Amniotic stem cell (primary cell): ENCODE measurements at regions not wholly inside any gene's neighbourhood (a gene's known extent, or its start where the extent isn't known, plus 50 kb on each side); places are given as distances from the start of the nearest gene placed in this dataset.
"Not testable (repeated sequence)": the region's sequence is repeated elsewhere in the genome, so short reads cannot be mapped to it uniquely, and the experiment has no call there.

Source experiments
- DNase-seq: peaks from one replicate; lab custom pipeline; 2025; lab: John Stamatoyannopoulos, UW

GRCh38 chr14:54256156-54256555 lies 140.7 kb upstream of the CDKN3 start:
- DNase-seq = no peak

GRCh38 chr14:54257424-54257823 lies 139.4 kb upstream of the CDKN3 start:
- DNase-seq = no peak

GRCh38 chr14:54258382-54258781 lies 138.4 kb upstream of the CDKN3 start:
- DNase-seq = no peak

GRCh38 chr14:54259821-54260220 lies 137.0 kb upstream of the CDKN3 start:
- DNase-seq = no peak

- DNase-seq = no peak
Observed at GRCh38 chr14:54261283-54261682, 135.5 kb upstream of the CDKN3 start.

- DNase-seq = not testable (repeated sequence)
Observed at GRCh38 chr14:54266616-54267015, 130.2 kb upstream of the CDKN3 start.

GRCh38 chr14:54267172-54267571 lies 129.6 kb upstream of the CDKN3 start:
- DNase-seq = no peak

- no peak for DNase-seq
Observed at GRCh38 chr14:54275997-54276725, 120.6 kb upstream of the CDKN3 start.

GRCh38 chr14:54278087-54278486 lies 118.7 kb upstream of the CDKN3 start:
- DNase-seq = no peak

GRCh38 chr14:54278665-54279295 lies 118.0 kb upstream of the CDKN3 start:
- DNase-seq = no peak

- DNase-seq = no peak
Observed at GRCh38 chr14:54282849-54283248, 114.0 kb upstream of the CDKN3 start.

- no peak for DNase-seq
Observed at GRCh38 chr14:54285030-54285429, 111.8 kb upstream of the CDKN3 start.

- no peak for DNase-seq
Observed at GRCh38 chr14:54291491-54292191, 105.2 kb upstream of the CDKN3 start.

- DNase-seq = no peak
Observed at GRCh38 chr14:54294802-54295201, 102.0 kb upstream of the CDKN3 start.

- no peak for DNase-seq
Observed at GRCh38 chr14:54299410-54300363, 97.1 kb upstream of the CDKN3 start.

GRCh38 chr14:54300881-54301280 lies 95.9 kb upstream of the CDKN3 start:
- no peak for DNase-seq

GRCh38 chr14:54301359-54301758 lies 95.4 kb upstream of the CDKN3 start:
- no peak for DNase-seq

GRCh38 chr14:54306806-54307205 lies 90.0 kb upstream of the CDKN3 start:
- DNase-seq = no peak

GRCh38 chr14:54309615-54310014 lies 87.2 kb upstream of the CDKN3 start:
- no peak for DNase-seq

GRCh38 chr14:54310151-54310850 lies 86.5 kb upstream of the CDKN3 start:
- no peak for DNase-seq

GRCh38 chr14:54310851-54311228 lies 86.0 kb upstream of the CDKN3 start:
- no peak for DNase-seq
